WTC11 (cell line): ENCODE measurements at regions not wholly inside any gene's neighbourhood (a gene's known extent, or its start where the extent isn't known, plus 50 kb on each side); places are given as distances from the start of the nearest gene placed in this dataset.

Source experiments
- ATAC-seq: fragments of 200-7000 bp; cut with Tn5 transposase; 2 replicates; pipeline ENCODE4 v1.10.0; 2021; ENCODE audit warnings: mild to moderate bottlenecking, moderate library complexity
- CTCF ChIA-PET: fragments of 300-600 bp; sonication (Branson Sonifier 250); formaldehyde crosslinking; loops from one replicate; lab custom pipeline; 2021; ENCODE audit warnings: antibody characterized with exemption; lab: Charles Lee
- POLR2A ChIA-PET: fragments of 350-600 bp; sonication (Branson Sonifier 250); formaldehyde crosslinking; loops from one replicate; lab custom pipeline; 2021; ENCODE audit warnings: antibody characterized with exemption; lab: Charles Lee
- DNase-seq: peaks from one replicate; pipeline ENCODE4 v3.0.0; 2021; ENCODE audit warnings: low spot score
- H3K27ac Mint-ChIP-seq: 2 replicates; pipeline ENCODE4 v1.8.0; 2021; ENCODE audit warnings: mixed read lengths
- H3K27me3 Mint-ChIP-seq: 2 replicates; pipeline ENCODE4 v1.8.0; 2021; ENCODE audit warnings: low read depth, mild to moderate bottlenecking, moderate library complexity, mixed read lengths
- H3K36me3 Mint-ChIP-seq: 2 replicates; pipeline ENCODE4 v1.8.0; 2021; ENCODE audit warnings: mixed read lengths
- H3K4me1 Mint-ChIP-seq: 2 replicates; pipeline ENCODE4 v1.8.0; 2022; ENCODE audit warnings: mixed read lengths
- H3K4me3 Mint-ChIP-seq: 2 replicates; pipeline ENCODE4 v1.8.0; 2021; ENCODE audit warnings: mild to moderate bottlenecking, moderate library complexity, mixed read lengths
- H3K9me3 Mint-ChIP-seq: 2 replicates; pipeline ENCODE4 v1.8.0; 2021; ENCODE audit warnings: mixed read lengths
- EMX1 ChIP-seq: fragments of 250-450 bp; sonication (Bioruptor Pico); IDR thresholded peaks from 2 replicates; pipeline ENCODE4 v1.8.0; 2021; ENCODE audit warnings: mild to moderate bottlenecking
- FOXK1 ChIP-seq: sonication (generic); formaldehyde crosslinking; IDR thresholded peaks from 2 replicates; pipeline ENCODE4 v1.8.0; 2022; ENCODE audit warnings: mild to moderate bottlenecking, moderate library complexity, missing genetic modification reagents
- GABPB1 ChIP-seq: sonication (generic); formaldehyde crosslinking; IDR thresholded peaks from 2 replicates; pipeline ENCODE4 v1.8.1; 2023; ENCODE audit warnings: mild to moderate bottlenecking, missing genetic modification reagents
- IRF2 ChIP-seq: sonication (generic); formaldehyde crosslinking; IDR thresholded peaks from 2 replicates; pipeline ENCODE4 v1.8.0; 2022; ENCODE audit warnings: low read depth, missing genetic modification reagents, borderline replicate concordance
- MXD4 ChIP-seq: fragments of 250-450 bp; sonication (Bioruptor Pico); IDR thresholded peaks from 2 replicates; pipeline ENCODE4 v1.8.0; 2021; ENCODE audit warnings: mild to moderate bottlenecking, moderate library complexity, borderline replicate concordance
- NR2C2 ChIP-seq: sonication (generic); formaldehyde crosslinking; IDR thresholded peaks from 2 replicates; pipeline ENCODE4 v1.8.0; 2022; ENCODE audit warnings: mild to moderate bottlenecking, missing genetic modification reagents
- NR3C1 ChIP-seq: sonication (generic); formaldehyde crosslinking; conservative IDR thresholded peaks from 2 replicates; pipeline ENCODE4 v1.8.1; 2023; ENCODE audit warnings: low read depth, mild to moderate bottlenecking, missing genetic modification reagents
- TP53 ChIP-seq: sonication (generic); formaldehyde crosslinking; IDR thresholded peaks from 2 replicates; pipeline ENCODE4 v1.8.1; 2023; ENCODE audit warnings: mild to moderate bottlenecking, missing genetic modification reagents
- TF ChIP-seq, protein P1 (sequence below): fragments of 250-450 bp; sonication (Bioruptor Pico); IDR thresholded peaks from 2 replicates; pipeline ENCODE4 v1.9.0; 2021; ENCODE audit warnings: mild to moderate bottlenecking, borderline replicate concordance
- TF ChIP-seq, protein P2 (sequence below): sonication (generic); formaldehyde crosslinking; IDR thresholded peaks from 2 replicates; pipeline ENCODE4 v1.8.1; 2022; ENCODE audit warnings: low read depth, mild to moderate bottlenecking, moderate library complexity, missing genetic modification reagents, borderline replicate concordance
- TF ChIP-seq, protein P3 (sequence below): sonication (generic); formaldehyde crosslinking; IDR thresholded peaks from 2 replicates; pipeline ENCODE4 v1.8.1; 2023; ENCODE audit warnings: mild to moderate bottlenecking, moderate library complexity, missing genetic modification reagents
- TF ChIP-seq, protein P4 (sequence below): fragments of 250-450 bp; sonication (Bioruptor Pico); conservative IDR thresholded peaks from 2 replicates; pipeline ENCODE4 v1.9.0; 2021; ENCODE audit warnings: mild to moderate bottlenecking
- TF ChIP-seq, protein P5 (sequence below): sonication (generic); formaldehyde crosslinking; IDR thresholded peaks from 2 replicates; pipeline ENCODE4 v1.8.0; 2022; ENCODE audit warnings: missing genetic modification reagents
- TF ChIP-seq, protein P6 (sequence below): sonication (generic); formaldehyde crosslinking; IDR thresholded peaks from 2 replicates; pipeline ENCODE4 v1.8.1; 2022; ENCODE audit warnings: mild to moderate bottlenecking, missing genetic modification reagents, moderate library complexity, borderline replicate concordance
- TF ChIP-seq, protein P7 (sequence below): sonication (generic); formaldehyde crosslinking; IDR thresholded peaks from 2 replicates; pipeline ENCODE4 v1.8.0; 2023; ENCODE audit warnings: missing genetic modification reagents

DNA sequence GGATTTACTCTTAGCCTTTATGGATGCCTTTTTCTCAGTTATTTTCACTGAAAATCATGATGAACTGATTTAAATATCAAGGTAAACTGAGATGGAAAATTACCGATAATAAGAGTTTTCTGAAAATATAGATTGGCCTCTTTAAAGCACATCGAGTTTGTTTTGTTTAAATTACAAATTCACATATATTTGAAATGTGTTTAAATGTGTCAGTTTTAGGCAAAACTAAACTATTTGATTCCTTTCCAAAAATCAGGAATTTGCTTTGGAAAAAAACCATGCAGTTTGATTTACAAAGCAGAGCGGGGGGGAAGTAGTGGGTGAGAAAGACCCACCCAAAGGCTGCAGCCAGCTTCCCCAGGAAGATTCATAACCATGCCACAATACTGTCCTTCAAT, 52.0 kb upstream of the EML4 start (continued):
- TF ChIP-seq, protein P1, sequence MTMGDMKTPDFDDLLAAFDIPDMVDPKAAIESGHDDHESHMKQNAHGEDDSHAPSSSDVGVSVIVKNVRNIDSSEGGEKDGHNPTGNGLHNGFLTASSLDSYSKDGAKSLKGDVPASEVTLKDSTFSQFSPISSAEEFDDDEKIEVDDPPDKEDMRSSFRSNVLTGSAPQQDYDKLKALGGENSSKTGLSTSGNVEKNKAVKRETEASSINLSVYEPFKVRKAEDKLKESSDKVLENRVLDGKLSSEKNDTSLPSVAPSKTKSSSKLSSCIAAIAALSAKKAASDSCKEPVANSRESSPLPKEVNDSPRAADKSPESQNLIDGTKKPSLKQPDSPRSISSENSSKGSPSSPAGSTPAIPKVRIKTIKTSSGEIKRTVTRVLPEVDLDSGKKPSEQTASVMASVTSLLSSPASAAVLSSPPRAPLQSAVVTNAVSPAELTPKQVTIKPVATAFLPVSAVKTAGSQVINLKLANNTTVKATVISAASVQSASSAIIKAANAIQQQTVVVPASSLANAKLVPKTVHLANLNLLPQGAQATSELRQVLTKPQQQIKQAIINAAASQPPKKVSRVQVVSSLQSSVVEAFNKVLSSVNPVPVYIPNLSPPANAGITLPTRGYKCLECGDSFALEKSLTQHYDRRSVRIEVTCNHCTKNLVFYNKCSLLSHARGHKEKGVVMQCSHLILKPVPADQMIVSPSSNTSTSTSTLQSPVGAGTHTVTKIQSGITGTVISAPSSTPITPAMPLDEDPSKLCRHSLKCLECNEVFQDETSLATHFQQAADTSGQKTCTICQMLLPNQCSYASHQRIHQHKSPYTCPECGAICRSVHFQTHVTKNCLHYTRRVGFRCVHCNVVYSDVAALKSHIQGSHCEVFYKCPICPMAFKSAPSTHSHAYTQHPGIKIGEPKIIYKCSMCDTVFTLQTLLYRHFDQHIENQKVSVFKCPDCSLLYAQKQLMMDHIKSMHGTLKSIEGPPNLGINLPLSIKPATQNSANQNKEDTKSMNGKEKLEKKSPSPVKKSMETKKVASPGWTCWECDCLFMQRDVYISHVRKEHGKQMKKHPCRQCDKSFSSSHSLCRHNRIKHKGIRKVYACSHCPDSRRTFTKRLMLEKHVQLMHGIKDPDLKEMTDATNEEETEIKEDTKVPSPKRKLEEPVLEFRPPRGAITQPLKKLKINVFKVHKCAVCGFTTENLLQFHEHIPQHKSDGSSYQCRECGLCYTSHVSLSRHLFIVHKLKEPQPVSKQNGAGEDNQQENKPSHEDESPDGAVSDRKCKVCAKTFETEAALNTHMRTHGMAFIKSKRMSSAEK (CRISPR knock-in tag), result no peak
- TF ChIP-seq, protein P2, sequence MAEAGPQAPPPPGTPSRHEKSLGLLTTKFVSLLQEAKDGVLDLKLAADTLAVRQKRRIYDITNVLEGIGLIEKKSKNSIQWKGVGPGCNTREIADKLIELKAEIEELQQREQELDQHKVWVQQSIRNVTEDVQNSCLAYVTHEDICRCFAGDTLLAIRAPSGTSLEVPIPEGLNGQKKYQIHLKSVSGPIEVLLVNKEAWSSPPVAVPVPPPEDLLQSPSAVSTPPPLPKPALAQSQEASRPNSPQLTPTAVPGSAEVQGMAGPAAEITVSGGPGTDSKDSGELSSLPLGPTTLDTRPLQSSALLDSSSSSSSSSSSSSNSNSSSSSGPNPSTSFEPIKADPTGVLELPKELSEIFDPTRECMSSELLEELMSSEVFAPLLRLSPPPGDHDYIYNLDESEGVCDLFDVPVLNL, result no peak

DNA sequence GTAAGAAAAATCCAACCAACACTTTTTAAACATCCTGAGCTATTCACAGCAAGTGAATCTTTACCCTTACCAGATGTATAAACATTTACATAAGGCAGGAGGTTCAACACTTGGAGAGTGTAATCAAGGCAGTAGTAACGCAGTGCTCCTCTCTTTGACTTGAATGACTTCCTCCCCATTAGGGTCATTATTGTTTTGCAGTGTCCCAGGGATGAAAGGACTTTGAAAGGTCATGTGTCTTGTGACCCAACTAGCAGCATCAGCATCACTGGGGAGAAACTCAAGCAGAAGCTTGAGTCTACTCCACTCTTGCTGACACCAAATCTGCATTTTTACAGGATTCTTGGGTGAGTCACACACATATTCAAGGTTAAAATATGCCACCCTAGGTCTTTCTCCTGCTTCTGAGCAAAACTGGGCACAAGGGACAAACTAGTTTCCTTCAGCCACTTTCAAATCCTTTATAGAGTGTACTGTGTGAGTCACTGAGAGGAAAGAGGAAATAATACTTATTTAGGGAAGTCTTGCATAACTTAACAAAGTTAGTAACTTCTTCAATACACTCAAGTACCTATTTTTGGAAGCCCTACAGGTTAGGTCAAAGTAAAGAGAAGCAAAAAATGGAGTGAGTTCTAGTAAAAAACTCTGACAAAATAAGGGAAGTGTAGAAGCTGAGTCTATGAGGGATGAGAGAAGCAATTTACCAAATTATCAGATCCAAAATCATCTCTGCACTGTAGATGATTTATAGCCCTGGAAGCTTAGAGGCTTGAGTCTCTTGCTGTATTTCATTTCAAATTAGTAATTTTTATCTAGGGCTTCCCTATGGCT, 51.0 kb upstream of the EML4 start:
- TF ChIP-seq, protein P3, sequence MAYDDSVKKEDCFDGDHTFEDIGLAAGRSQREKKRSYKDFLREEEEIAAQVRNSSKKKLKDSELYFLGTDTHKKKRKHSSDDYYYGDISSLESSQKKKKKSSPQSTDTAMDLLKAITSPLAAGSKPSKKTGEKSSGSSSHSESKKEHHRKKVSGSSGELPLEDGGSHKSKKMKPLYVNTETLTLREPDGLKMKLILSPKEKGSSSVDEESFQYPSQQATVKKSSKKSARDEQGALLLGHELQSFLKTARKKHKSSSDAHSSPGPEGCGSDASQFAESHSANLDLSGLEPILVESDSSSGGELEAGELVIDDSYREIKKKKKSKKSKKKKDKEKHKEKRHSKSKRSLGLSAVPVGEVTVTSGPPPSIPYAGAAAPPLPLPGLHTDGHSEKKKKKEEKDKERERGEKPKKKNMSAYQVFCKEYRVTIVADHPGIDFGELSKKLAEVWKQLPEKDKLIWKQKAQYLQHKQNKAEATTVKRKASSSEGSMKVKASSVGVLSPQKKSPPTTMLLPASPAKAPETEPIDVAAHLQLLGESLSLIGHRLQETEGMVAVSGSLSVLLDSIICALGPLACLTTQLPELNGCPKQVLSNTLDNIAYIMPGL (CRISPR knock-in tag), result no peak
- no peak for TF ChIP-seq NR3C1 (CRISPR knock-in tag)
- TF ChIP-seq, protein P4, sequence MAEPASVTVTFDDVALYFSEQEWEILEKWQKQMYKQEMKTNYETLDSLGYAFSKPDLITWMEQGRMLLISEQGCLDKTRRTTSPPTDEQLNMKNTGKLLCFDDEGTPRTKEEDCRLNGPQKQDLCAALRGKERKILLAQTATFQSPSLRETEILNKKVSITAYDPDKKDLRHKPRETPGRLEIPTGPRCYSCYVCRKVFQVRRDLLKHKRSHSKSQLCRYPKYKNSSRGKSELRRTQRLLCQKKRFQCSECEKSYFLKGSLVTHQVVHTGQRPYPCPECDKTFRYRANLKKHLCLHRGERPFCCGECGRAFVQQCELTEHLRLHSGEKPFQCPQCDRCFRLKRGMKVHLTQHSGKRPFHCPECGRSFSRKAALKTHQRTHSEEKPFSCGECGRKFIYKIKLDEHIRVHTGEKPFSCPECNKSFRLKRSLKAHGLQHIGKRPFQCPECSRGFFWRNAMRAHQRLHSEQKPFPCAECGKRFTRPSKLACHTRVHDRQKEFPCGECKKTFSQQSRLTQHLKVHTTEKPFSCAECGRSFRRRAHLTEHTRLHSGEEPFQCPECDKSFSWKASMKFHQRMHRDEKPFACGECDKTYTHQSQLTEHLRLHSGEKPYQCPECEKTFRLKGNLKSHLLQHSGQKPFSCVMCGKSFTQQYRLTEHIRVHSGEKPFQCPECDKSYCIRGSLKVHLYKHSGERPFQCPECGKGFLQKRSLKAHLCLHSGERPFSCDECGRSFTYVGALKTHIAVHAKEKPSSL (CRISPR knock-in tag), result no peak
- peak; percentile 37; the same call in 1 of the 2 replicates for TF ChIP-seq GABPB1 (CRISPR knock-in tag)
- no peak for DNase-seq

DNA sequence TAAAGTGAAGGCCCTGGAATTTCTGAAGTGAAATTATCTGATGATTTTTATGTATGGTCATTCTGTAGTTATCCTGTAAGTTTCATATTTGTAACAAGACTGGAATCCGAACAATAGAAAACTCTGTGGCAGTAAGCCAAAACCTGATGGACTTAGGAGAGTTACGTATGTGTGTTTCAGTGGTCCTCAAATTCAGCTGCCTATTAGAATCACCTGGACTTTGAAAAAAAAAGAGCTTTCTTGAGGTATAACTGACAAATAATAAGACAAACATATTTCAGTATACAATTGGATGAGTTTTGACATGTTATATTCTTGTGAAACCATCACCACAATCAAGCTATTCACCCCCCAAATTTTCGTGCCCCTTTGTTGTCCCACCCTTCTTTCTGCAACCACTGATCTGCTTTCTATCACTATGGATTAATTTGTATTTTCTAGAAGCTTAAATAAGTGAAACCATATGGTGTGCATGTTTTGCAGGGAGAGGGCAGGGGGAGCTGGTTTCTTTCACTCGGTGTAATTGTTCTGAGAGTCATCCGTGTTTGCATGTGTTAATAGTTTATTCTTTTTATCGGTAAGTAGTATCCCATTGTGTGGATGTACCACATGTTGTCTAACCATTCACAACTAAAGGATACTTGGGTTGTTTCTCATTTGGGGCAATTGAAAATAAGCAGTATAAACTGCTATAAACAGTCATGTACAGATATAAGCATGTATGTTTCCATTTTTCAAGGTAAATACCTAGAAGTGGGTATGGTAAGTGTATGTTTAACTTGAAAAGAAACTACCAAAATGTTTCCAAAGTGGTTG, 50.2 kb upstream of the EML4 start:
- no peak overlapping the region for H3K27ac Mint-ChIP-seq
- TF ChIP-seq EMX1 (no peak), IRF2 (no peak), NR2C2 (CRISPR knock-in tag) (no peak), MXD4 (CRISPR knock-in tag) (no peak), TP53 (CRISPR knock-in tag) (no peak), FOXK1 (no peak)
- TF ChIP-seq, protein P5, sequence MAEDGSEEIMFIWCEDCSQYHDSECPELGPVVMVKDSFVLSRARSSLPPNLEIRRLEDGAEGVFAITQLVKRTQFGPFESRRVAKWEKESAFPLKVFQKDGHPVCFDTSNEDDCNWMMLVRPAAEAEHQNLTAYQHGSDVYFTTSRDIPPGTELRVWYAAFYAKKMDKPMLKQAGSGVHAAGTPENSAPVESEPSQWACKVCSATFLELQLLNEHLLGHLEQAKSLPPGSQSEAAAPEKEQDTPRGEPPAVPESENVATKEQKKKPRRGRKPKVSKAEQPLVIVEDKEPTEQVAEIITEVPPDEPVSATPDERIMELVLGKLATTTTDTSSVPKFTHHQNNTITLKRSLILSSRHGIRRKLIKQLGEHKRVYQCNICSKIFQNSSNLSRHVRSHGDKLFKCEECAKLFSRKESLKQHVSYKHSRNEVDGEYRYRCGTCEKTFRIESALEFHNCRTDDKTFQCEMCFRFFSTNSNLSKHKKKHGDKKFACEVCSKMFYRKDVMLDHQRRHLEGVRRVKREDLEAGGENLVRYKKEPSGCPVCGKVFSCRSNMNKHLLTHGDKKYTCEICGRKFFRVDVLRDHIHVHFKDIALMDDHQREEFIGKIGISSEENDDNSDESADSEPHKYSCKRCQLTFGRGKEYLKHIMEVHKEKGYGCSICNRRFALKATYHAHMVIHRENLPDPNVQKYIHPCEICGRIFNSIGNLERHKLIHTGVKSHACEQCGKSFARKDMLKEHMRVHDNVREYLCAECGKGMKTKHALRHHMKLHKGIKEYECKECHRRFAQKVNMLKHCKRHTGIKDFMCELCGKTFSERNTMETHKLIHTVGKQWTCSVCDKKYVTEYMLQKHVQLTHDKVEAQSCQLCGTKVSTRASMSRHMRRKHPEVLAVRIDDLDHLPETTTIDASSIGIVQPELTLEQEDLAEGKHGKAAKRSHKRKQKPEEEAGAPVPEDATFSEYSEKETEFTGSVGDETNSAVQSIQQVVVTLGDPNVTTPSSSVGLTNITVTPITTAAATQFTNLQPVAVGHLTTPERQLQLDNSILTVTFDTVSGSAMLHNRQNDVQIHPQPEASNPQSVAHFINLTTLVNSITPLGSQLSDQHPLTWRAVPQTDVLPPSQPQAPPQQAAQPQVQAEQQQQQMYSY, result no peak
- TF ChIP-seq, protein P6, sequence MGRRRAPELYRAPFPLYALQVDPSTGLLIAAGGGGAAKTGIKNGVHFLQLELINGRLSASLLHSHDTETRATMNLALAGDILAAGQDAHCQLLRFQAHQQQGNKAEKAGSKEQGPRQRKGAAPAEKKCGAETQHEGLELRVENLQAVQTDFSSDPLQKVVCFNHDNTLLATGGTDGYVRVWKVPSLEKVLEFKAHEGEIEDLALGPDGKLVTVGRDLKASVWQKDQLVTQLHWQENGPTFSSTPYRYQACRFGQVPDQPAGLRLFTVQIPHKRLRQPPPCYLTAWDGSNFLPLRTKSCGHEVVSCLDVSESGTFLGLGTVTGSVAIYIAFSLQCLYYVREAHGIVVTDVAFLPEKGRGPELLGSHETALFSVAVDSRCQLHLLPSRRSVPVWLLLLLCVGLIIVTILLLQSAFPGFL (CRISPR knock-in tag), result no peak
- TF ChIP-seq, protein P7, sequence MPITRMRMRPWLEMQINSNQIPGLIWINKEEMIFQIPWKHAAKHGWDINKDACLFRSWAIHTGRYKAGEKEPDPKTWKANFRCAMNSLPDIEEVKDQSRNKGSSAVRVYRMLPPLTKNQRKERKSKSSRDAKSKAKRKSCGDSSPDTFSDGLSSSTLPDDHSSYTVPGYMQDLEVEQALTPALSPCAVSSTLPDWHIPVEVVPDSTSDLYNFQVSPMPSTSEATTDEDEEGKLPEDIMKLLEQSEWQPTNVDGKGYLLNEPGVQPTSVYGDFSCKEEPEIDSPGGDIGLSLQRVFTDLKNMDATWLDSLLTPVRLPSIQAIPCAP (CRISPR knock-in tag), result no peak

More for the DNA sequence above, 51.0 kb upstream of the EML4 start:
- peak overlapping the region; percentile 54 for H3K27ac Mint-ChIP-seq
- no peaks in the 10 kb centered on the region for H3K36me3 Mint-ChIP-seq
- POLR2A ChIA-PET, result no interaction called here
- peaks cover 14% of the 10 kb centered on the region for H3K9me3 Mint-ChIP-seq
- peak; percentile 56 for ATAC-seq
- no peak overlapping the region for H3K4me3 Mint-ChIP-seq
- H3K4me1 Mint-ChIP-seq, result peaks cover 20% of the 10 kb centered on the region
- no peaks in the 10 kb centered on the region for H3K27me3 Mint-ChIP-seq
- CTCF ChIA-PET, result no interaction called here

More for the DNA sequence above, 50.2 kb upstream of the EML4 start:
- ATAC-seq, result no peak
- DNase-seq, result no peak
- ChIA-PET POLR2A (no interaction called here), CTCF (no interaction called here)
- peaks cover 16% of the 10 kb centered on the region for H3K4me1 Mint-ChIP-seq
- H3K27me3 Mint-ChIP-seq, result no peaks in the 10 kb centered on the region
- H3K9me3 Mint-ChIP-seq, result peaks cover 14% of the 10 kb centered on the region
- H3K36me3 Mint-ChIP-seq, result no peaks in the 10 kb centered on the region
- no peak overlapping the region for H3K4me3 Mint-ChIP-seq
